Heart left ventricle (tissue), 16 donors: ENCODE measurements at regions not wholly inside any gene's neighbourhood (a gene's known extent, or its start where the extent isn't known, plus 50 kb on each side); places are given as distances from the start of the nearest gene placed in this dataset.

ENCODE experiments used
- ATAC-seq, 4 donors: fragments of 200-7000 bp; cut with Tn5 transposase; one replicate each; pipeline ENCODE4 v1.9.1; 2020 to 2022; ENCODE audit warnings: moderate library complexity in 4 of 4, mild to moderate bottlenecking in 3 of 4, moderate number of reproducible peaks in 1 of 4
- DNase-seq, 5 donors: peaks; one replicate each; pipeline ENCODE4 v3.0.0-alpha.2; 2020
- H3K27ac ChIP-seq, 12 donors: fragments of 200-600 bp; sonication (generic) in 4 of 12; one replicate each; pipeline versions ENCODE4 v1.5.0 to v1.8.0; 2016 to 2022; ENCODE audit warnings: mild to moderate bottlenecking in 2 of 12
- H3K27me3 ChIP-seq, 9 donors: fragments of 200-600 bp; sonication (generic) in 2 of 9; one replicate each; pipeline versions ENCODE4 v1.5.1 to v1.8.0; 2016 to 2022; ENCODE audit warnings: mild to moderate bottlenecking in 3 of 9
- H3K36me3 ChIP-seq, 9 donors: fragments of 200-600 bp; sonication (generic) in 2 of 9; one replicate each; pipeline versions ENCODE4 v1.5.0 to v1.8.0; 2018 to 2022; ENCODE audit warnings: mild to moderate bottlenecking in 2 of 9
- H3K4me1 ChIP-seq, 12 donors: fragments of 200-600 bp; sonication (generic) in 4 of 12; one replicate each; pipeline versions ENCODE4 v1.5.0 to v1.8.0; 2016 to 2022; ENCODE audit warnings: mild to moderate bottlenecking in 3 of 12
- H3K4me3 ChIP-seq, 12 donors: fragments of 200-600 bp; sonication (generic) in 4 of 12; one replicate each; pipeline versions ENCODE4 v1.5.0 to v1.8.0; 2017 to 2022; ENCODE audit warnings: mild to moderate bottlenecking in 9 of 12, moderate library complexity in 4 of 12
- H3K9me3 ChIP-seq, 12 donors: fragments of 200-600 bp; sonication (generic) in 4 of 12; one replicate each; pipeline versions ENCODE4 v1.5.0 to v1.8.0; 2016 to 2022; ENCODE audit warnings: mild to moderate bottlenecking in 1 of 12
- CTCF ChIP-seq, 12 donors: fragments of 200-600 bp; sonication (generic) in 4 of 12; IDR thresholded peaks; one replicate each; pipeline versions ENCODE4 v1.5.0 to v1.8.0; 2018 to 2022; ENCODE audit warnings: antibody characterized with exemption in 12 of 12, mild to moderate bottlenecking in 5 of 12
- POLR2A ChIP-seq, 2 donors: fragments of 450-650 bp; IDR thresholded peaks; one replicate each; pipeline ENCODE4 v1.6.1; 2017; ENCODE audit warnings: antibody characterized with exemption in 2 of 2, mild to moderate bottlenecking in 2 of 2, moderate library complexity in 2 of 2
- WGBS, 4 donors: extraction: QIAGEN DNeasy Blood & Tissue Kit in 2 of 4; methylation state at CpG; one replicate each; pipeline versions ENCODE4 v1.1.5 to v1.1.7; 2013 to 2018; 5-methylcytosine and 5-hydroxymethylcytosine counted together
- intact Hi-C, 10 donors: fragments of 100-400 bp; cut with DNase I; formaldehyde crosslinking; loops; one replicate each; pipeline versions ENCODE4 v1.11.1 to v1.14.2; 2022
- donor health status: ischemic (EF 13 %, LVEDD 7.1; RV severe dilation, severe dysfunction).
- donor health status: healthy with polysubstance abuse.
- donor health status: DM: no; HTN: yes; CAD: no.
- donor health status: DM: no; HTN: no; CAD: no.
- donor health status: ischemic (EF 25% LVEDD 6.9; RV normal size, moderate dysfunction).
- donor health status: ischemic (EF 25% LVEDD 5.7; RV mildly dilated, moderate dysfunction).
- donor health status: healthy.
- donor health status: DM: yes; HTN: yes; CAD: no.
- donor health status: ischemic (EF 35%, LVEDD 5.7; RV mildly dilated, moderate dysfunction).
- donor health status: nonischemic (EF 11% LVEDD 7.7; RV severe dilation, severe dysfunction).
- donor health status: DM: yes; HTN: yes; CAD: no.
- donor health status: PGD.
- donor health status: ischemic (EF 29% LVEDD 5.4; RV normal size, mild dysfunction).
- donor health status: nonischemic (EF 23%, LVEDD 6.1; RV moderate dilation, normal function).

- DNase-seq (no peak), ATAC-seq (no peak)
- Histone ChIP-seq H3K9me3 (peaks cover 0 to 3% (median 0%) of the 10 kb centered on the region in 12 donors), H3K36me3 (no peaks in the 10 kb centered on the region), H3K27me3 (no peaks in the 10 kb centered on the region), H3K27ac (peak overlapping the region in 1 of 12 donors; percentile 39), H3K4me3 (no peak overlapping the region), H3K4me1 (peaks cover 0 to 10% (median 0%) of the 10 kb centered on the region in 12 donors)
- 60 to 79% (median 73%) methylated on average over 2 of the region's 2 CpGs for WGBS, 4 donors
- intact Hi-C loops: no loop called here
- TF ChIP-seq POLR2A (IDR thresholded peaks at IDR 0.05) (no peak), CTCF (IDR thresholded peaks at IDR 0.05) (no peak)
Observed at GRCh38 chr12:87150969-87151662, 878.1 kb downstream of the C12orf50 start.

DNA sequence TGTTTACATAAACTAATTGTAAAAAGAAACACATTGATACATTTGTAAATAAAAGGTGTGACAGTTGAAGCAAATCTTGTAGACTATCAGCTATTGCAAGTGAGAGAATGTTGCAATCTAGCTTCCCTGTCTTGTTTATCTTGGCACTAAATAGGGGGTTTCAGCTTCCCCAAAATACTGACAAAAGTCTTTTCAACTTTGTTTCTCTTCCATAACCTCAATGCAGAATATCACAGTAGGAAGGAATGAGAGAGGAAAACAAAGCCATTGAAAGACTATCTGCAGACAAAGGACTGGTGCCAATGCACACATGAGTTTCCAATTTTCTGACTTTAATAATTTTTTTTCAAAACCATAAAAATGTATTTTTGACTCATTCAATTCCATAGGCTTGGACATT lies 886.2 kb upstream of the MGAT4C start:
- no peaks in the 10 kb centered on the region for H3K27me3 ChIP-seq
- H3K9me3 ChIP-seq: peaks cover 0 to 8% (median 0%) of the 10 kb centered on the region in 12 donors
- no peaks in the 10 kb centered on the region for H3K4me1 ChIP-seq
- no peak for DNase-seq
- TF ChIP-seq POLR2A (IDR thresholded peaks at IDR 0.05): no peak
- no peak for TF ChIP-seq CTCF (IDR thresholded peaks at IDR 0.05)
- ATAC-seq: no peak
- no peak overlapping the region for H3K4me3 ChIP-seq
- intact Hi-C loops: no loop called here
- H3K36me3 ChIP-seq: no peaks in the 10 kb centered on the region
- no peak overlapping the region for H3K27ac ChIP-seq

GRCh38 chr12:87141091-87141490 lies 884.9 kb upstream of the MGAT4C start:
- no peak for TF ChIP-seq POLR2A (IDR thresholded peaks at IDR 0.05)
- TF ChIP-seq CTCF (IDR thresholded peaks at IDR 0.05): no peak
- no peak overlapping the region for H3K4me3 ChIP-seq
- no peak for ATAC-seq
- H3K27me3 ChIP-seq: no peaks in the 10 kb centered on the region
- peaks cover 0 to 7% (median 0%) of the 10 kb centered on the region in 12 donors for H3K4me1 ChIP-seq
- no peak for DNase-seq
- H3K9me3 ChIP-seq: peaks cover 0 to 8% (median 0%) of the 10 kb centered on the region in 12 donors
- intact Hi-C loops: no loop called here
- H3K36me3 ChIP-seq: no peaks in the 10 kb centered on the region
- no peak overlapping the region for H3K27ac ChIP-seq

GRCh38 chr12:87140262-87140661 lies 884.1 kb upstream of the MGAT4C start:
- DNase-seq (no peak), ATAC-seq (no peak)
- Histone ChIP-seq H3K4me3 (no peak overlapping the region), H3K9me3 (peaks cover 0 to 8% (median 0%) of the 10 kb centered on the region in 12 donors), H3K4me1 (peaks cover 0 to 9% (median 0%) of the 10 kb centered on the region in 12 donors), H3K36me3 (no peaks in the 10 kb centered on the region), H3K27me3 (no peaks in the 10 kb centered on the region), H3K27ac (no peak overlapping the region)
- WGBS, 4 donors: 67 to 80% (median 79%) methylated on average over 1 of the region's 1 CpG
- intact Hi-C loops: no loop called here
- no peak for TF ChIP-seq CTCF (IDR thresholded peaks at IDR 0.05)
- TF ChIP-seq POLR2A (IDR thresholded peaks at IDR 0.05): no peak
